ENCODE measurements at regions not wholly inside any gene's neighbourhood (a gene's known extent, or its start where the extent isn't known, plus 50 kb on each side); places are given as distances from the start of the nearest gene placed in this dataset.
"Not testable (repeated sequence)": the region's sequence is repeated elsewhere in the genome, so short reads cannot be mapped to it uniquely, and the experiment has no call there.

DNA sequence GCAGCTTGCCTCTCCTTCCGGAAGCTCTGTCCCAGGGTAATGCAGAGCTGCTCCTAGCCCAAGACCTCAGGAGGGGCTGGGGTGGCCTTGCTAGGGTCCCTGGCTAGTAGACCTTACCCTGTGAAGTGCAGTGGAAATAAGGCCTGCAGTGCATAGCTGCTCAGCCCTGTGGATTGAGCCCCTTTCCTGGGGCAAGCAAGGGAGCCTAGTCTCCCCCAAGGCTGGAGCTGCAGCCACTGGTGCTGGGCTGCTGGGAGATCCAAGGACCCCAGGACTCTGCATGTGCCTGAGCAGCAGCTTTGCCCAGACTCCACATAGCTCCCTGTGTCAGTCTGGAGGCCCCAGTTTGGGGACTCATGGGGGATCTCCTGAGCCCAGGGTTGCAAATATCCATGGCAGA, 57.9 kb downstream of the FANCF start:
- DNase-seq (ENCODE audit: low read depth in 2 of 3, low spot score in 2 of 3), result no peak

DNA sequence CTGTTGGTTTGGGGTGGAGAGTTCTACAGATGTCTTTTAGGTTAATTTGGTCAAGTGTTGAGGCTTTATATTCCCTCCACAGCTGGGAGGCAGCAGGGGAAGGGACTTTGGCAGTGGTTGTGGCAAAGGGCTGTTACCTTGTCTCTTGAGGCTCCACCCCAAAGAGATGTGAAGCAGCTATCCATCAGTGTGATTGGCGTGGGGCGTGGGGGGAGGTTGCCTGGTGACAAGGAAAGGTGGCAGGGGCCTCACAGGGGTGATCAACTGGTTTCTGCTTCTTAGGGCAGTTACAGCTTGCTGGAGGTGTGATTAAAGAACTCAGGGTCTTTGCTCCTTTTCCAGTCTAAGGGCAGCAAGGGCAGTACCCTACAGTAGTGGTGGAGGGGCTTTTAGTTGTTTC, 59.3 kb downstream of the FANCF start:
- no peak for DNase-seq (ENCODE audit: low read depth in 2 of 3, low spot score in 2 of 3)

DNA sequence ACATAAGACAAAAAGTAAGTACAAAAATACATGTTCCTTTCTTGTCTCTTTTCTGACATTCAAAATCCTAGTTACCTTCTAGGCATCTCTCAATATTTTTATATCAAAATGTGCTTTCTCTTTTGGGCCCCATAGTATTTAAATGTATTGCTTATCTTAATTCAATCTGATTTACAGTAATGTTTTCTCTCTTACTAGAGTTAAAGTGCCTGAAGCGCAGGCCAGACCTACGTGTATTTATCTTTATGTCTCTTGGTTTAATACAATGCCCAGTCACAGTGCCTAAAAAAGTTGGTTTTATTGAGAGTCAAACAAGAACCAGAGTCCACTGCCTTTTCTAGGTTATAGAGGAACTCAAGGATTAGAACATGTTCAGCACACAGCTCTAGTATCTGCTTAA, 64.3 kb downstream of the FANCF start:
- DNase-seq (ENCODE audit: low read depth in 2 of 3, low spot score in 2 of 3), result no peak

DNA sequence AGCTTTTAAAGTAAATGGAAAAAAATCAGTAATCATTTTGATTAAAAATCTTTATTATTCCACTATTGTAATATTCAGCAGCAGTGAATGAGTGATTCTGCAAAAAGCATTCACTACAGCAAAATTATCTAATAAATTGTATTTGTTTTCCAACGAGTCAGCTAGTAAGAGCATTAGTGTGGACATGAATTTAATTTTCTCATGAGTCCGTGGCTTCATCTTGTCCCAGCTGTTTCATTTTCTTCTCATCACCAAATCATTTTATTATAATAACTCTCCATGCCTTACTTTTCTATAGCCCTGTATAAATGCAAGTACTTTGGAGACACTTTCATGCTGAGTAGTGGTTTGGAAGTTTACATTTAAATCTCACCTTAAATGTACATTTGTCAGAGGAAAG, 66.2 kb downstream of the FANCF start:
- no peak for DNase-seq (ENCODE audit: low read depth in 2 of 3, low spot score in 2 of 3)

DNA sequence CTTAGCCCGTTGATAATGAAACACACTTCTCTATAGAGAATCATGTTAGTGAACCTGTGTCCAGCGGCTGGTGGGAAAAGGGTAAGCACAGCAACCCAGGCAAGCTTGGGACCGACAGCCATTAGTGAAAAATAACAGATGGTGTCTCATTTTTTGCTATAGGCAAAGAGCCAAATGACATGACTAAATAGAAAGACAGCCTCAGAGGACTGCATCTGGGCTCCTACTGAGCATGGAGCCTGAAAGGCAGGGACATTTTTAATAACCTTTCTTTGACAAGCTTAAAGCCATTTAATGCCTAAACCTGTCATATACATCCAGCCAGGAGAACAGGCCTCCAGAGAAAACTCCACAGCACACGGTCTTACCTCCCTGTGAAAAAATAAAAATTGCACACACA, 67.0 kb downstream of the FANCF start:
- no peak for DNase-seq (ENCODE audit: low read depth in 2 of 3, low spot score in 2 of 3)

DNA sequence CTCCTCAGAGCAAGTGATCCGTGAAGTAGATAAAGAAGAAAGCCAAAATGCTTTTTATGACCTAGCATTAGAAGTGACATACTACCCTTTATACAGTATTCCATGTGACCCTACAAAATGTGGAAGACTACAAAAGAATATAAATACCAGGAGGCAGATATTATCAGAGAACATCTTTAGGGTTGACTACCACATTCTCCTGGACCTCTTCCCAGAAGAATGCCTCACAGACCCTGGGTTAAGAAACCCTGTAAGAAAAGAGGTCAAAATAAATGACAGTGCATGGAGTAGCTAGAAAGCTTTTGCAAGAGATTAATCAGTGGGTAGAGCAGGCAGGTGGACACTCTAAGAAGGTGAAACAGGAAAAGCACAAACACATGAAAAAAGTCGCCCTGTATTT, 69.2 kb downstream of the FANCF start:
- no peak for DNase-seq (ENCODE audit: low read depth in 2 of 3, low spot score in 2 of 3)

DNA sequence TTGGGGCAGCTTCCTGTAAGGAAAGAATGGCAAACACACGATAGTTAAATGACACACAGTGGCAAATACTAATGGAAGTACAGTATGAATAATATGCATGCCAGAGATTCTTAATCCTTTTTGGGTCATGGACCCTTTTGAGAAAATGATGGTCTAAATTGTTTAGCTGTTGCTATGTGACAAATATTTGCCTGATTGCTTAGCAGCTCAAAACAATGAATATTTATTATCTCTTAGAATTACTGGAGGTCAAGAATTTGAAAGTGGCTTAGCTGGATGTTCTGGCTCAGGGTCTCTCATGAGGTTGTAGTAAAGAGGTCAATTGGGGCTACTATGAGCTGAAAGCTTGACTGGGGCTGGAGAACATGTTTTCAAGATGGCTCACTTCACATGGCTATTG, 69.7 kb downstream of the FANCF start:
- no peak for DNase-seq (ENCODE audit: low read depth in 2 of 3, low spot score in 2 of 3)

DNA sequence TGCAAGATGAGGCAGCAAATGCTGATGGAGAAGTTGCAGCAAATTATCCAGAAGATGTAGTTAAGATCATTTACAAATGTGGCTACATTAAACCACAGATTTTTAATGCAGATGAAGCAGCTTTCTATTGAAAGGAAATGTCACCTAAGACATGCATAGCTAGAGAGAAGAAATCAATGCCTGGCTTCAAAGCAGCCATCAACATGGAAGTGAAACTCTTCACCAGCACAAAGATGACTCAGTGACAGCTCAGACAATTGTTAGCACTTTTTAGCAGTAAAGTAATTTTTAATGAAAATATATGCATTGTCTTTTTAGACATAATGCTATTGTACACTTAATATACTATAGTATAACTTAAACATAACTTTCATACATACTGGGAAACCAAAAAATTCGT, 71.4 kb downstream of the FANCF start:
- DNase-seq (ENCODE audit: low read depth in 2 of 3, low spot score in 2 of 3), result no peak

DNA sequence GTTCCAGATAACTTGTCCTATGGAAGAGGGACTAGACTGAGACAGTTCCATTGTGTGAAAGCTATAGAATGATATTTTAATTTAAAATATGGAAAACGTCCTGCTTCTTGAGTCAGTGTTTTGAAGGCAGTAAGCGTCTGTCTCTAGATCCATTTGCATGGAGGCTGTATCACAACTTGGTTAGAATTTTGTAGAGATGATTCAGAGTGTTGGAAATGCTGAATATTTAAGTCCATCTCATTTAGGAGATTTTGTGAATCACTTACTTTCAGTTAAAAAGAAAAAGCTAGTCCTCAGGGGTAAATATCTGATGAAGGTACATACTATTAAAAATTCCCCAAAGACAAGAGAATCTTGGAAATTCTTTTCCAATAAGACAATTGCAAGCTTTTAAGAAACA, 72.7 kb downstream of the FANCF start:
- DNase-seq (ENCODE audit: low read depth in 2 of 3, low spot score in 2 of 3), result no peak

DNA sequence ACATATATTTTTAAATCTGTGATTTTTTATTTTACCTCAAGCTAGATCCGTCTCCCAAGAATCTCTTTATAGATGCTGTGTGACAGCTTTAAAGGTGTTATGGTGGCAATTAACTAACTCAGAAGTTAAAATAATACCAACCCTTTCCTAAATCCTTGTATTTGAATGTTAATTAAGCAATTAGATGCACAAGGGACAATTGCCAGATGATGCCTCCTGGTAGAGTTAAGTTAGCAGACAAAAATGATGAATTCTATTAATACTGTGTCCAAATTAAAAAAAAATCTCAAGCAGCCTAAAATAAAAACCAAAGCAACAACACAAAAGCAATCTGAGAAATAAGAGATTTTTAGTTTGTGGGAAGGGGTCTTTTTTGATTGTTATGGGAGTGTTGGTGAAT, 78.9 kb downstream of the FANCF start:
- no peak for DNase-seq (ENCODE audit: low read depth in 2 of 3, low spot score in 2 of 3)

DNA sequence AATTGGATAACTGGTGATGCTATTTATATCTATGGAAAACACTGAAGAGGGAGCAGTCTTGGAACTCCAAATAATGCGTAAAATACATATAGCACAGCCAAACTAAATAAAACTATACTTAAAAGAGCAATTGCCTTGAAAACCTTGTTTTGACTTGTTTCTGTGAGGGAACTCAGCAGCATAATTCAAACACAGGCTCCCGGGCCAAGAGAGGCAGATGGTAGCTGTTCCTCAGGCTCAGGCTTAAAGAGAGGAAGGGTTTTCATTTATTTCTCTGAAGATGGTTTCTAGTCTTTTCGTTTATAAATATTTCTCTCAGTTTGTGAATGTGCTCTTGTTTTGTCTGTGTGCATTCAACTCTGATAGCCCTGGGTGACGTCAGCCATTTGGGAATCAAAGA, 82.4 kb downstream of the FANCF start:
- no peak for DNase-seq (ENCODE audit: low read depth in 2 of 3, low spot score in 2 of 3)

DNA sequence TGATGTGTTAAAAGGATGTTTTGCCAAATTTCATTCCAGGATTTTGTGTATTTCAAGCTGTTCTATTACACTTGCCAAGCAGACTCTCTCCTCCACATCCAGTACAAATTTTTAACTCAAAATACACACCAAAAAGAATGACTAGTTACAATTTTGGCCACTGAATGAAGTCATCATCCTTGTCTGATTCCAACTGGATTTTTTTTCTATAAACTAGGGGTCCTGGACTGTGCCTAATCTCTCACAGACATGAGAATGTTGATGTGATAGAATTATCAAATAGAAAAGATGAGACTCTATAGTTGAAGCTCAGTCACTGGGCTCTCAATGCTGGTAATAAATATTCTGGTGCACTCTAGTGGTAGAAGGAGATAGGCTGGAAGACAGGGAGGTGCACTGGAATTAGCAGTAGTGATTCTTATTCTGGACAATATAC, 85.8 kb downstream of the FANCF start:
- no peak for DNase-seq (ENCODE audit: low read depth in 2 of 3, low spot score in 2 of 3)

DNA sequence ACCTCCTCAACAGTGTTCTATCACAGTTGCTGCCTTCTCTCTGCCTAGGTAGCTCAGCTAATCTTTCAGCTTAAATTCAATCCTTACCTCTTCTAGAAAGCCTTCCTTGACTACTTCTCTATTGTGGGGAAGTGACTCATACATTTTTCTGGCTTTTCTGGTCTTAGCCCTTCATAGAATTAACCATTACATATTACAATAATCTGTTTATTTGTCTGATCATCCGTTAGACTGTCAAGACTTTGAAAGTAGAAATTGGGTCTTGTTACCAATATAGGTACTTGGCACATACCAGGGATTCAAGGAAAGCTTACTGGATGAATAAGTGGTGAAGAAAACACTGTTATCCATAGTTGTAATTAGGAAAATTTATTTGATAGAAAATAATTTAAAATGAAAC, 89.6 kb downstream of the FANCF start:
- no peak for DNase-seq (ENCODE audit: low read depth in 2 of 3, low spot score in 2 of 3)

DNA sequence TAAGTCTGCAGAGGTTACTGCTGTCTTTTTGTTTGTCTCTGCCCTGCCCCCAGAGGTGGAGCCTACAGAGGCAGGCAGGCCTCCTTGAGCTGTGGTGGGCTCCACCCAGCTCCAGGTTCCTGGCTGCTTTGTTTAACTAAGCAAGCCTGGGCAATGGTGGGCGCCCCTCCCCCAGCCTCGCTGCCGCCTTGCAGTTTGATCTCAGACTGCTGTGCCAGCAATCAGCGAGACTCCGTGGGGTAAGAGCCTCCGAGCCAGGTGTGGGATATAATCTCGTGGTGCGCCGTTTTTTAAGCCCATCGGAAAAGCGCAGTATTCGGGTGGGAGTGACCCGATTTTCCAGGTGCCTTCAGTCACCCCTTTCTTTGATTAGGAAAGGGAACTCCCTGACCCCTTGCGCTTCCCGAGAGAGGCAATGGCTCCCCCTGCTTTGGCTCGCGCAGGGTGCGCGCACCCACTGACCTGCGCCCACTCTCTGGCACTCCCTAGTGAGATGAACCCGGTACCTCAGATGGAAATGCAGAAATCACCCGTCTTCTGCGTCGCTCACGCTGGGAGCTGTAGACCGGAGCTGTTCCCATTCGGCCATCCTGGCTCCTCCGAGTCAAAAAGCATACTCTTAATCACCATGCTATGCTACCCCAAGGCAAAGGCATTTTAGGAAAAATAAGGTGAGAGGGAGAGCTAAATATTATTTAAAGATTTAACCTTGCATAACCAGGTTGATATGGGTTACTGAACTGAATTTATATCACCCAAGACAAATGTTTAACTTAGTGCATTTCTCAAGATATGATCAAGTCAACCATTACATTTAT, 96.8 kb downstream of the FANCF start:
- DNase-seq (ENCODE audit: low read depth in 2 of 3, low spot score in 2 of 3), result not testable (repeated sequence)

DNA sequence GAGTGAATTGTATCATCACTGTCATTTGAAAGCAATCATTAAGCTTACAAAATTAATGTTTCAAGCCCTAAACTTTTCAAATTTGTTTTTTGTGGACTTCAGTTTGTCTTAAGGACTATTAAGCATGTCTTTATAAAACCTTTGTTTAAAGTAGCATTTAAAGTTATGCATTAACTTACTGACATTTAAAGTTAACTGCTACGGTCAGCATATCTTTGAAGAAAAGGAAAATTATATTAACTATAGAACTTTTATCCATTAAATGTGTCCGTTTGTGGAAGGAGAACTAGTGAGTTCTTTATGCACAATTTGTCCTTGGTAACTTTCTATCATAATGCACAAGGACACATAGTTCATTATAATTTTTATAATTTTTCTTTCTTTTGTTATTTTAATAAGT, 103.4 kb downstream of the FANCF start:
- DNase-seq (ENCODE audit: low read depth in 2 of 3, low spot score in 2 of 3), result no peak

DNA sequence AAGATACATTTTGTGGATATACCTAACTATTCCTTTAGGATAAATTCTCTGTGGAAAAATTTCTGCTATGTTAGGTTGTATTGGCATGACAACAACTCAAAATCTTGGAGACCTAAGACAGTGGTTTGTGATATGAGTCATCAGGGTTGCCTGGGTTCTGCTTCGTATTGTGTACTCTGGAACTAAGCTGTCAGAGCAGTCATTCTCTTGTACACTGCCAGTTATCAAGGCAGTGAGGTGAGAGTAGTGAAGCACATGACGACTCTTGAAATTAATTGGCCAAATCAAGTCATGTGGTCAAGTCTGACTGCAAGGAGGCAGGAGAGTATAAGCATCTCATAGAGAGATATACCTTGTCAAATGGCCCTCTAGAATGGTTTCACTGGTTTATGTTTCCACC, 104.4 kb downstream of the FANCF start:
- no peak for DNase-seq (ENCODE audit: low read depth in 2 of 3, low spot score in 2 of 3)

DNA sequence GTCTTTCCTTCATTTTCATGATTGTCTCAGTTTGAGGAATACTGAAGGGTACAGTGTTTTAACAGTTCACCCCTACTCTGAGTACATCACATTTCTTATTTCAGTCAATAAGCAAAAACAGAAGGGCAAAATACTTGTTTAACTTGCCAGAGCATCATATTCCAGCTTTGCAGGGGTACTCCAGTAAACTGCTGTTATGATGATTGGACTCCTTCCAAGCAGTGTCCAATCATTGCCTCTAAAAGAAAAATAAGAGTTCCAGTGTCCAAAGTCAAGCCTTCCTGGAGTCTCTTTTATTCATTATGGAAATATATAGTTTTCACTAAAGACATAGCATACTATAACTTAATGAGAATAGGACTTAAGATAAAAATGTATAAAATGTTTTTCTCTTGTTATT, 105.1 kb downstream of the FANCF start:
- DNase-seq (ENCODE audit: low read depth in 2 of 3, low spot score in 2 of 3), result no peak

DNA sequence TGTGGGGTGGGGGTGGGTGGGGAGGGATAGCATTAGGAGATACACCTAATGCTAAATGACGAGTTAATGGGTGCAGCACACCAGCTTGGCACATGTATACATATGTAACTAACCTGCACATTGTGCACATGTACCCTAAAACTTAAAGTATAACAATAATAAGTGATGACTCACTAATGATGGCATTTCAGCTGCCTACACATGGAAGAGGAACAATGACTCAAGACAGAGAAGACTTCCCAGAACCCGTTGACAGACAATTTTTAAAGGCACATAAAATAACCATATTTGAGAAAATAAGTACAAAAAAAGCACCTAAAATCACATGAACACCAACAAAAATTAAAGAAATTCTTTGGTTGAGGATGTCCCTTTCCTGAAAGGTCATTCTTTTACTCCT, 107.3 kb downstream of the FANCF start:
- not testable (repeated sequence) for DNase-seq (ENCODE audit: low read depth in 2 of 3, low spot score in 2 of 3)

DNA sequence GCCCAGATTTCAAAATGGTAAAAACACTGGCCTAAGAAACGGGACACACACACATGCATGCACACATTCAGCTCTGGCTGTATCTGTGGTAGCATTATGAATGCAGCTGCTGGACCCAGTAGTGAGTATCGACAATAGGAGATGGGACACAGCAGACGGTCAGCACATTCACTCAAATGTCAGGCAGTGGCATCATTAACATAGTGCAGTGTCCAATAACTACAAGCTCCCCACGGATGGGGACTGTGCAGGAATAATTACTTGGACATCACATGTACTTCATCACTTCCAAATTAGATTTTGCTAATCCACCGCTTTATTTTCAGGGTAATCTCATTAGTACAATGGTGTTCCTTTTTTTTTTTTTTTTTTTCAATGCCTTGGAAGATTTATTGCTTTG, 109.5 kb downstream of the FANCF start:
- no peak for DNase-seq (ENCODE audit: low read depth in 2 of 3, low spot score in 2 of 3)

DNA sequence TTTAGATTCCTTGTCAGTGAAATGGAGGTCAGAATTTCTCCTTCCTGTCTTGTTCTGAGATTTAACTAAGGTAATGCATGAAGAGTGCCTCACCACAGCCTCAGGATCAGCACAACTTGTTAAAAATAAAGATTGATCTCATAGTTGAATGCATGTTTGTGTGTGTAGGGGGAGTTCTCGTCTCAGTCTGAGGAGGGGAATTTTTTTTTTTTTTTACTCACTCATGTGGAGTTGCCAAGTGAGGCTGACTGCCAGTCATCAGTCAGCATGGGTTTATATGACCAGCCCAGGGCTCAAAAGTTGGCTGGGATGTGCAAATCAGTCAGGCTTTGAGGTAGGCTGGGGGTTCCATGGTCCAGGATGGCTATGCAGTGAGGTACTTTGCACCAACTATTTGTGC, 113.2 kb downstream of the FANCF start:
- DNase-seq (ENCODE audit: low read depth in 2 of 3, low spot score in 2 of 3), result no peak

DNA sequence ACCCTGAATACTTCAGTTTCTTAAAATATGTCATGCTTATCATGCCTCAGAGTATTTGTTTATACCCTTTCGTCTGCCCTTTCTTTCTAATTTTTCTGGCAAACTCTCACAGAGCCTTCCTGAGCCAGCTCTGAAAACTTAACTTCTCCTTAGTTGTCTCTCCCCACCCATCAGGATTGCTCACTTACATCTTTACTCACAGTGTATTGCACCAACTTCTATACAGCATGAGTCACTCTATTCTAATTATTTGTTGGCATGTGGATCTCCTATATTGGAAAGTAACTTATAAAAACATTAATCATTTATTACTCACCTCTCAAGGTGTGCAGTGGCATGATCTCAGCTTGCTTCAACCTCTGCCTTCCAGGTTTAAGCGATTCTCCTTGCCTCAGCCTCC, 114.9 kb downstream of the FANCF start:
- DNase-seq (ENCODE audit: low read depth in 2 of 3, low spot score in 2 of 3), result no peak

DNA sequence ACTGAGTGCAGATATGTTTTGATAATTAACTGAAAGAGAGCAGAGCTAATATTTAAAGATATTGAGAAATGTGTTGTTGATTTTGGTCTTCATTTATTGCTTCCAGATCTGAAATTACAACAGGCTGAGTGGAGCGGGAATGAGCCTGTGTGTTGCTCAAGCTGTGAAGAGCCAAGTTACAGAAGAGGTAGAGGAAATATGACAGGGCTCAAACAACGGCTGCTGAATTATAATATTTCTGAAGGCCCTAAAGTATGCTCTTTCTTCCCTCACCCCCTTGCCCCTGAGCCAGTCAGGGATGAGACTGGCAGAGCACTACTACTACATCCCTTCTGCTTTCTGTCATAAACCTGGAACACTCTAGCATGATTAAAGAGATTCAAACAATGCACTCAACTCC, 115.6 kb downstream of the FANCF start:
- no peak for DNase-seq (ENCODE audit: low read depth in 2 of 3, low spot score in 2 of 3)

DNA sequence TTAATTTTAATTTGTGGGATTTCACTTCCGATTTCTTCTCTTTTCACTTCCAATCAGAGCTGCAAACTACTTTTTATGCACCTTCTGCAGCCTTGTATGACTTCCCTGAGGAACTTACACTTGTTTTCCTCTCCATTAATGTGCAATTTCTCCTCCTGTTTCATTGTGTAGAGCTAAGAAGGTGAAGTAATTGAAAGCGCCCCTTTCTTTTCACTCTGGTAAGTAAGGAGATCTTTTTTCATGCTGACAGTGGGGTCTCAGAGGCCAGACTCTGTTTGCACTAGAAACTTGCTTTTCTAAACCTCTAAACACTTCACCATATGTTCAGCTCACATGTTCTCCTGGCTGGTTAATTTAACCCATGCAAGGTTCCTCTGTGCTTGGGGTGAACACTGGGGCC, 117.0 kb downstream of the FANCF start:
- DNase-seq (ENCODE audit: low read depth in 2 of 3, low spot score in 2 of 3), result no peak

All from hematopoietic multipotent progenitor cell (in vitro differentiated cells).